ENCODE measurements at regions not wholly inside any gene's neighbourhood (a gene's known extent, or its start where the extent isn't known, plus 50 kb on each side); places are given as distances from the start of the nearest gene placed in this dataset.
"Not testable (repeated sequence)": the region's sequence is repeated elsewhere in the genome, so short reads cannot be mapped to it uniquely, and the experiment has no call there.

- no peaks in the 10 kb centered on the region for H3K27me3 ChIP-seq (ENCODE audit: control insufficient read depth in 3 of 3, insufficient read depth in 3 of 3, low read length in 3 of 3)
- no peaks in the 10 kb centered on the region for H3K36me3 ChIP-seq (ENCODE audit: control insufficient read depth in 3 of 3, insufficient read depth in 2 of 3, low read depth in 1 of 3, low read length in 3 of 3)
- peaks cover 0 to 16% (median 3%) of the 10 kb centered on the region in 3 donors for H3K4me1 ChIP-seq (ENCODE audit: control insufficient read depth in 3 of 3, insufficient read depth in 2 of 3, low read depth in 1 of 3, low read length in 2 of 3)
- H3K9me3 ChIP-seq (ENCODE audit: control insufficient read depth in 2 of 2, insufficient read depth in 1 of 2, low read depth in 1 of 2, low read length in 1 of 2): no peaks in the 10 kb centered on the region
- H3K27ac ChIP-seq (ENCODE audit: low read depth in 1 of 3, low read length in 2 of 3): peak overlapping the region in 1 of 3 donors; percentile 53
- no peak overlapping the region for H3K4me3 ChIP-seq (ENCODE audit: low read depth in 1 of 3, low read length in 3 of 3)
- DNase-seq (no peak), FAIRE-seq (no peak)
- 87 to 89% (median 89%) methylated on average over 5 of the region's 5 CpGs for WGBS, 3 donors
Observed at GRCh38 chr1:244301595-244302130, 150.0 kb downstream of the ADSS2 start.

DNA sequence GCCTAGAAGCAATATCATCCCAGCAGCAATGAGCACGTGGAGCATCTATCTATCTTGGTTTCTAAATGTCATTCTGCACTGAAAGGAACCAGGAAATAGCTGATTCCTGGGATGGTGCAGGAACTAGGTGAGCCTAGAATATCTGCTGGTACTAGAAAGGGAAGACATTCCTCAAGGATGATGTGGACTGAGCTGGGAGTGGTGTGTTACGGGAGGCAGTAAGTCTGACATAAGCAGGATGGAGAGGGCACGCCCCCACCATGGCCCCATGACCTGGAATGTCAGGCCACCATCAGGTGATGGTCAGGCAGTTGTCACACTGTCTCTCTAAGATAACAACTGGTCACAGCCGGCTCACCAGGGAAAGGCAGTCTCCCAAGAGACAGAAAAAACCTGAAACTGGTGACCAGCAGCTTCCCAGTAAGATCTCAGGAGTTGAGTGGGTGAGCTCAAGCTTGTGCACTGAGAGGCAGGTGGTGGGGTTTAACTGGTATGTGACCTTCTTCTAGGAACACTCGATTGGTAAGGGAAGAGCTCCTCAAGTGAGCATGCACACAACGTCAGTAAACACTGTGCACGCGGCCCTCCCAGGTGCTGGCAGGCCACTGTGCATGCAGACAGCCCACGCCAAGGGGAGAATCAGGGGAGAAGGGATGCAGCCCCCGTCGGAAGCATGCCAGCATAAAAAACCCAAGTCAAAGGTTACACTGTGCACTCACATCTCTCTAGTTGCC, 148.7 kb downstream of the ADSS2 start:
- no peaks in the 10 kb centered on the region for H3K27me3 ChIP-seq (ENCODE audit: control insufficient read depth in 3 of 3, insufficient read depth in 3 of 3, low read length in 3 of 3)
- DNase-seq: peak; percentile 43 to 76
- peak overlapping the region in 2 of 3 donors; percentile 11 to 40 for H3K27ac ChIP-seq (ENCODE audit: low read depth in 1 of 3, low read length in 2 of 3)
- no peaks in the 10 kb centered on the region for H3K36me3 ChIP-seq (ENCODE audit: control insufficient read depth in 3 of 3, insufficient read depth in 2 of 3, low read depth in 1 of 3, low read length in 3 of 3)
- 26 to 53% (median 52%) methylated on average over 11 of the region's 11 CpGs for whole genome bisulfite sequencing, 3 donors
- no peaks in the 10 kb centered on the region for H3K9me3 ChIP-seq (ENCODE audit: control insufficient read depth in 2 of 2, insufficient read depth in 1 of 2, low read depth in 1 of 2, low read length in 1 of 2)
- H3K4me3 ChIP-seq (ENCODE audit: low read depth in 1 of 3, low read length in 3 of 3): no peak overlapping the region
- no peak for FAIRE-seq
- peaks cover 0 to 16% (median 3%) of the 10 kb centered on the region in 3 donors for H3K4me1 ChIP-seq (ENCODE audit: control insufficient read depth in 3 of 3, insufficient read depth in 2 of 3, low read depth in 1 of 3, low read length in 2 of 3)

GRCh38 chr1:244303610-244303969, 148.1 kb downstream of the ADSS2 start:
- no peaks in the 10 kb centered on the region for H3K27me3 ChIP-seq (ENCODE audit: control insufficient read depth in 3 of 3, insufficient read depth in 3 of 3, low read length in 3 of 3)
- H3K9me3 ChIP-seq (ENCODE audit: control insufficient read depth in 2 of 2, insufficient read depth in 1 of 2, low read depth in 1 of 2, low read length in 1 of 2): no peaks in the 10 kb centered on the region
- no peaks in the 10 kb centered on the region for H3K36me3 ChIP-seq (ENCODE audit: control insufficient read depth in 3 of 3, insufficient read depth in 2 of 3, low read depth in 1 of 3, low read length in 3 of 3)
- DNase-seq (no peak), FAIRE-seq (no peak)
- peak overlapping the region in 2 of 3 donors; percentile 11 to 40 for H3K27ac ChIP-seq (ENCODE audit: low read depth in 1 of 3, low read length in 2 of 3)
- H3K4me1 ChIP-seq (ENCODE audit: control insufficient read depth in 3 of 3, insufficient read depth in 2 of 3, low read depth in 1 of 3, low read length in 2 of 3): peaks cover 0 to 16% (median 3%) of the 10 kb centered on the region in 3 donors
- H3K4me3 ChIP-seq (ENCODE audit: low read depth in 1 of 3, low read length in 3 of 3): no peak overlapping the region
- whole genome bisulfite sequencing, 3 donors: 48 to 64% (median 57%) methylated on average over 5 of the region's 5 CpGs

DNA sequence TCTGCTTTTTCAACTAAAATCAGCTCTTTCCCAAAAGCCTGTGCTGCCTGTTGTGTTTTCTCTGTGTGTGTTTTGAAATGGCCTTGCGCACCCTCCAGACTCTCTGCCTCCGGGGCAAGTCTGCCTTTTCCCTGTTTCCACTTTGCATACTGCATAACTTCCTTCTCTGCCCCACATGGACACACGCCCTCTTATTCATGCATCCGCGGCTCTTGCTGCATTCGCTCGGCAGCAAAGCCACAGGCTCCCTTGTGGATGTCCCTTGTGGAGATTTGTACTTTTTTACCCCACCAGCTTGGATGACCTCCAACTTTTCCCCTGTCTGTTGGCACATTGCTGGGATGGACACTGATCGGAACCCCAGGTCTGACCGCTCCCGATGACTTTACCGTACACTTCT, 147.6 kb downstream of the ADSS2 start:
- Histone ChIP-seq H3K27me3 (ENCODE audit: control insufficient read depth in 3 of 3, insufficient read depth in 3 of 3, low read length in 3 of 3) (no peaks in the 10 kb centered on the region), H3K36me3 (ENCODE audit: control insufficient read depth in 3 of 3, insufficient read depth in 2 of 3, low read depth in 1 of 3, low read length in 3 of 3) (no peaks in the 10 kb centered on the region), H3K27ac (ENCODE audit: low read depth in 1 of 3, low read length in 2 of 3) (no peak overlapping the region), H3K4me1 (ENCODE audit: control insufficient read depth in 3 of 3, insufficient read depth in 2 of 3, low read depth in 1 of 3, low read length in 2 of 3) (peaks cover 0 to 16% (median 3%) of the 10 kb centered on the region in 3 donors), H3K4me3 (ENCODE audit: low read depth in 1 of 3, low read length in 3 of 3) (no peak overlapping the region), H3K9me3 (ENCODE audit: control insufficient read depth in 2 of 2, insufficient read depth in 1 of 2, low read depth in 1 of 2, low read length in 1 of 2) (no peaks in the 10 kb centered on the region)
- FAIRE-seq (no peak), DNase-seq (no peak)
- 83 to 95% (median 88%) methylated on average over 11 of the region's 11 CpGs for WGBS, 3 donors

DNA sequence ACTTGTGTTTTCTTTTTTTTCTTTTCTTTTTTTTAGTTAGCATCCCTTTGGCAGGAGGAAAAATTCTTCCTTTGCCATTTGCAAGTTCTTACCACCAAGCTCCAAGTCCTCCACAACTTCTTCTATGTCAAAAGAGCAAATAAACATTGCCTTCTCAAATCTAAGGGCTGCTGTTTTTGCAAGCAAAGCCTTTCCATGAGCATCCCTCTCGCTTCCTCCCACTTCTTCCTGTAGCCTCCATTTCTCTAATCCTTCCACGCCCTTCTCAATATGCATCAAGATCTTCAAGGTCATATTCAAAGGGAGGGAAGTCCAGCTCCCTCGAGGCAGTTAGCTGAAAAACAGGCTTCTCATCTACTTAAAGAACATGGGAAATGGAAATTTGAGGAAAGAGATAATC, 147.1 kb downstream of the ADSS2 start:
- no peaks in the 10 kb centered on the region for H3K9me3 ChIP-seq (ENCODE audit: control insufficient read depth in 2 of 2, insufficient read depth in 1 of 2, low read depth in 1 of 2, low read length in 1 of 2)

DNA sequence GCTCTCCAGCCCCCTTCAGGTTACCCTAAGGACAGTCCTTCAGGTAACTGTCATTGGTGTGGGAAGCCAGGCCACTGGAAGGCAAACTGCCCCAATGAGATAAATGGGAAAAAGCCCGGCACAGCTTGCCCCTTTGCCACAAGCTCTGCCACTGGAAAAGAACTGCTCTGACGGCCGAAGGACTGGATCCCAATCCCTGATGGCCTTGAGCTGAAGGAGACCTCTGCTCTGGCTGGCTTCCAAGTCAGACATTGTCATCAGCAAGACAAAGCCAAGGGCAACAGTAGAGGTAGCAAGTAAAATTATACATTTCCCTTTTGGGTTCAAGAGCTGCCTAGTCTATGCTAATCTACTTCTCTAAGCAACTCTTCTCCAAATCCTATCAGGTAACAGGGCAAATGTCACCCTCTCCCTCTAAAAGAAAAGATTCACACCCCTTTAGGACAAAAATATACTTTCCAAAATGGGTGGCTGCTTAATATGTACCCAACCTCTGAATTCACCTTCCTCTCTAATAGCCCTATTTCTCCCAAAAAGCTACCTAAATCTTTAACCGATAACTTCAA, 145.8 kb downstream of the ADSS2 start:
- Histone ChIP-seq H3K27me3 (ENCODE audit: control insufficient read depth in 3 of 3, insufficient read depth in 3 of 3, low read length in 3 of 3) (no peaks in the 10 kb centered on the region), H3K27ac (ENCODE audit: low read depth in 1 of 3, low read length in 2 of 3) (no peak overlapping the region), H3K36me3 (ENCODE audit: control insufficient read depth in 3 of 3, insufficient read depth in 2 of 3, low read depth in 1 of 3, low read length in 3 of 3) (no peaks in the 10 kb centered on the region), H3K4me1 (ENCODE audit: control insufficient read depth in 3 of 3, insufficient read depth in 2 of 3, low read depth in 1 of 3, low read length in 2 of 3) (peaks cover 0 to 16% (median 3%) of the 10 kb centered on the region in 3 donors), H3K9me3 (ENCODE audit: control insufficient read depth in 2 of 2, insufficient read depth in 1 of 2, low read depth in 1 of 2, low read length in 1 of 2) (no peaks in the 10 kb centered on the region), H3K4me3 (ENCODE audit: low read depth in 1 of 3, low read length in 3 of 3) (no peak overlapping the region)
- FAIRE-seq (no peak), DNase-seq (no peak)
- 87 to 94% (median 89%) methylated on average over 4 of the region's 4 CpGs for WGBS, 3 donors

More for the DNA sequence above, 147.1 kb downstream of the ADSS2 start:
- DNase-seq (no peak), FAIRE-seq (no peak)
- Histone ChIP-seq H3K27ac (ENCODE audit: low read depth in 1 of 3, low read length in 2 of 3) (no peak overlapping the region), H3K27me3 (ENCODE audit: control insufficient read depth in 3 of 3, insufficient read depth in 3 of 3, low read length in 3 of 3) (no peaks in the 10 kb centered on the region), H3K4me1 (ENCODE audit: control insufficient read depth in 3 of 3, insufficient read depth in 2 of 3, low read depth in 1 of 3, low read length in 2 of 3) (peaks cover 0 to 16% (median 3%) of the 10 kb centered on the region in 3 donors), H3K4me3 (ENCODE audit: low read depth in 1 of 3, low read length in 3 of 3) (no peak overlapping the region), H3K36me3 (ENCODE audit: control insufficient read depth in 3 of 3, insufficient read depth in 2 of 3, low read depth in 1 of 3, low read length in 3 of 3) (no peaks in the 10 kb centered on the region)
- 61 to 65% (median 65%) methylated on average over 3 of the region's 3 CpGs for WGBS, 3 donors

DNA sequence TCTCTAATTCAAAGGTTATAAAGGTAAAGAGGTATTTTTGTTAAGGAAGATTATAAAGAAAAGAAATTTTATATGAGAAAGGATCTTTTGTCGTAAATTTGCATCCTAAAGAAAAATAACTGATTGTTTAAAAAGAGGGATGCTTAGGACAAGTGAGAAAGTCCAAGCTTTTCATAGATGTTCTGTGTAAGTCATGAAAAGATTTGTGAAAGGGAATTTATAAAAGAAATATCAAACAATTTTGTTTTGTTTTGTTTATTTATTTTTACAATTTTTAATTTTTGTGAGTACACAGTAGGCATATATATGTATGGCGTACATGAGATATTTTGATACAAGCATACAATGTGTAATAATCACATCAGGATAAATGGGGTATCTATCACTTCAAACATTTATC, 145.2 kb downstream of the ADSS2 start:
- no peak overlapping the region for H3K27ac ChIP-seq (ENCODE audit: low read depth in 1 of 3, low read length in 2 of 3)
- no peak overlapping the region for H3K4me3 ChIP-seq (ENCODE audit: low read depth in 1 of 3, low read length in 3 of 3)
- no peaks in the 10 kb centered on the region for H3K9me3 ChIP-seq (ENCODE audit: control insufficient read depth in 2 of 2, insufficient read depth in 1 of 2, low read depth in 1 of 2, low read length in 1 of 2)
- H3K4me1 ChIP-seq (ENCODE audit: control insufficient read depth in 3 of 3, insufficient read depth in 2 of 3, low read depth in 1 of 3, low read length in 2 of 3): peaks cover 0 to 16% (median 3%) of the 10 kb centered on the region in 3 donors
- DNase-seq (no peak), FAIRE-seq (no peak)
- WGBS, 3 donors: 97 to 98% (median 97%) methylated on average over 2 of the region's 2 CpGs
- H3K27me3 ChIP-seq (ENCODE audit: control insufficient read depth in 3 of 3, insufficient read depth in 3 of 3, low read length in 3 of 3): no peaks in the 10 kb centered on the region
- H3K36me3 ChIP-seq (ENCODE audit: control insufficient read depth in 3 of 3, insufficient read depth in 2 of 3, low read depth in 1 of 3, low read length in 3 of 3): no peaks in the 10 kb centered on the region

GRCh38 chr1:244309191-244309590, 142.5 kb downstream of the ADSS2 start:
- not testable (repeated sequence) for H3K27ac ChIP-seq (ENCODE audit: low read depth in 1 of 3, low read length in 2 of 3); H3K4me1 ChIP-seq (ENCODE audit: control insufficient read depth in 3 of 3, insufficient read depth in 2 of 3, low read depth in 1 of 3, low read length in 2 of 3); FAIRE-seq; H3K4me3 ChIP-seq (ENCODE audit: low read depth in 1 of 3, low read length in 3 of 3); H3K9me3 ChIP-seq (ENCODE audit: control insufficient read depth in 2 of 2, insufficient read depth in 1 of 2, low read depth in 1 of 2, low read length in 1 of 2); H3K36me3 ChIP-seq (ENCODE audit: control insufficient read depth in 3 of 3, insufficient read depth in 2 of 3, low read depth in 1 of 3, low read length in 3 of 3); H3K27me3 ChIP-seq (ENCODE audit: control insufficient read depth in 3 of 3, insufficient read depth in 3 of 3, low read length in 3 of 3); DNase-seq
- WGBS, 3 donors: 74 to 91% (median 75%) methylated on average over 4 of the region's 4 CpGs
